ENCODE measurements at regions not wholly inside any gene's neighbourhood (a gene's known extent, or its start where the extent isn't known, plus 50 kb on each side); places are given as distances from the start of the nearest gene placed in this dataset.

- TF ChIP-seq CSRNP2 (CRISPR knock-in tag; conservative IDR thresholded peaks at IDR 0.05; ENCODE audit: low read depth) = no peak
- no peak for TF ChIP-seq BORCS8-MEF2B (CRISPR knock-in tag; IDR thresholded peaks at IDR 0.05)
- no peak for TF ChIP-seq NCOA1 (CRISPR knock-in tag; IDR thresholded peaks at IDR 0.05)
- TF ChIP-seq HES4 (CRISPR knock-in tag; IDR thresholded peaks at IDR 0.05; ENCODE audit: borderline replicate concordance) = no peak
- peak; percentile 82; the same call in 1 of the 2 replicates for TF ChIP-seq TOE1 (CRISPR knock-in tag; IDR thresholded peaks at IDR 0.05)
- TF ChIP-seq HMGXB3 (CRISPR knock-in tag; IDR thresholded peaks at IDR 0.05; ENCODE audit: borderline replicate concordance) = peak; percentile 60; the same call in 1 of the 2 replicates
- TF ChIP-seq RFX1 (IDR thresholded peaks at IDR 0.05) = no peak
- no peak for TF ChIP-seq ATRX (CRISPR knock-in tag; IDR thresholded peaks at IDR 0.05; ENCODE audit: borderline replicate concordance)
- TF ChIP-seq NFRKB (IDR thresholded peaks at IDR 0.05) = no peak
- no peak for TF ChIP-seq NCOR1 (IDR thresholded peaks at IDR 0.05; ENCODE audit: borderline replicate concordance, low read length)
- 0 out of 2 replicates have a peak, but pooled peaks have one; percentile 28 for TF ChIP-seq MAX (IDR thresholded peaks at IDR 0.05)
- peak; percentile 20 to 73; a peak in 1 of 4 replicates for TF ChIP-seq HMGXB4 (CRISPR knock-in tag; IDR thresholded peaks at IDR 0.05; ENCODE audit: borderline replicate concordance in 1 of 2, low read depth in 1 of 2)
- TF ChIP-seq ZEB1 (IDR thresholded peaks at IDR 0.05; ENCODE audit: insufficient replicate concordance, low read depth) = no peak
- no peak for TF ChIP-seq SETDB1 (CRISPR knock-in tag; IDR thresholded peaks at IDR 0.05; ENCODE audit: borderline replicate concordance)
- TF ChIP-seq THYN1 (CRISPR knock-in tag; IDR thresholded peaks at IDR 0.05; ENCODE audit: borderline replicate concordance, low read depth) = no peak
- TF ChIP-seq ARNTL (CRISPR knock-in tag; IDR thresholded peaks at IDR 0.05) = no peak
- no peak for TF ChIP-seq ZBTB14 (CRISPR knock-in tag; IDR thresholded peaks at IDR 0.05)
- TF ChIP-seq PBX3 (CRISPR knock-in tag; IDR thresholded peaks at IDR 0.05; ENCODE audit: borderline replicate concordance) = no peak
- no peak for TF ChIP-seq ZNF383 (CRISPR knock-in tag; IDR thresholded peaks at IDR 0.05; ENCODE audit: borderline replicate concordance)
Measured at GRCh38 chr14:38867561-38868150, 235.4 kb downstream of the SEC23A start (continued).

Measured in HepG2 (cell line).